ENCODE measurements at regions not wholly inside any gene's neighbourhood (a gene's known extent, or its start where the extent isn't known, plus 50 kb on each side); places are given as distances from the start of the nearest gene placed in this dataset.

DNA sequence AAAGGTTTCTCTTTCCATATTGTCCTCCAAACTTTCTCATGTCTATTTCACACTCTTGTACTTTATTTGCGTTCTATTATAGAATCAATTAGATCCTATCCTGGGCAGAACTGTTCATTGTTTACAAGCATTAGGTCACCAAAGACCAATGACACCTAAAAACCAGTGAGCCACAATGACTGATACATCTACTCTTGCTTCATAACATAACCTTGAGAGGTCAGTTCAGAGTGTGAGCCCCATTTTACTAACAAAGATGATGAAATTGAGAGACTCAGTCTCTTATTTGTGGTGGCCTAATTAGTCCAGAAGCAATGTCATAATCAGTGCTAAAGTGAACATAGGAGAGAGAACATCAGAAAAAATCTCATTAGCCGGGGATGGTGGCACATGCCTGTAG, 248.9 kb upstream of the RBBP8 start:
- H3K27me3 Mint-ChIP-seq (ENCODE audit: insufficient read depth): peaks cover 2% of the 10 kb centered on the region
- no peaks in the 10 kb centered on the region for H3K36me3 Mint-ChIP-seq (ENCODE audit: low read depth)
- H3K27ac Mint-ChIP-seq: no peak overlapping the region
- intact Hi-C loops (cut with micrococcal nuclease): no loop called here
- no peak overlapping the region for H3K4me3 Mint-ChIP-seq
- no peaks in the 10 kb centered on the region for H3K9me3 Mint-ChIP-seq
- no peaks in the 10 kb centered on the region for H3K4me1 Mint-ChIP-seq (ENCODE audit: low read depth)
- no peak for DNase-seq (ENCODE audit: low spot score)

DNA sequence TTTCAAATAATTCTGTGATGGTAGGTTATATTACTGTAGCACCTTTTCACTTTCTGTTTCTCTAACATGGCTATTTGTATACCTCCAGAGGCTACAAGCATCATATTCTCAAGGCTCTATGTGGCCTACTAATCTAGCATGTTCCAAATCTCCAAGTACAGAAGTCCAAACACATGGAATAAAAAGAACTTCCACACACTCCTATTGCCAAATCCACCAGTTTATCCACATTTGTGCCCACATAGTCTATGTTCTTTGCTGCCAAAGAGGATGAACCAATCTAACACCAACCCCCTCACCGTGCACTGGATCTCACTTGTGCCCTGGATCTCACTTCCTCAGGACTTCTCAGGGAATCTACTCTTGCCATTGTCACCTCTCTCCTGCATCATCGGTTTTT, 247.3 kb upstream of the RBBP8 start:
- no peak overlapping the region for H3K4me3 Mint-ChIP-seq
- H3K27me3 Mint-ChIP-seq (ENCODE audit: insufficient read depth): peaks cover 2% of the 10 kb centered on the region
- H3K36me3 Mint-ChIP-seq (ENCODE audit: low read depth): no peaks in the 10 kb centered on the region
- intact Hi-C loops (cut with micrococcal nuclease): no loop called here
- H3K4me1 Mint-ChIP-seq (ENCODE audit: low read depth): no peaks in the 10 kb centered on the region
- H3K9me3 Mint-ChIP-seq: no peaks in the 10 kb centered on the region
- DNase-seq (ENCODE audit: low spot score): no peak
- H3K27ac Mint-ChIP-seq: no peak overlapping the region

DNA sequence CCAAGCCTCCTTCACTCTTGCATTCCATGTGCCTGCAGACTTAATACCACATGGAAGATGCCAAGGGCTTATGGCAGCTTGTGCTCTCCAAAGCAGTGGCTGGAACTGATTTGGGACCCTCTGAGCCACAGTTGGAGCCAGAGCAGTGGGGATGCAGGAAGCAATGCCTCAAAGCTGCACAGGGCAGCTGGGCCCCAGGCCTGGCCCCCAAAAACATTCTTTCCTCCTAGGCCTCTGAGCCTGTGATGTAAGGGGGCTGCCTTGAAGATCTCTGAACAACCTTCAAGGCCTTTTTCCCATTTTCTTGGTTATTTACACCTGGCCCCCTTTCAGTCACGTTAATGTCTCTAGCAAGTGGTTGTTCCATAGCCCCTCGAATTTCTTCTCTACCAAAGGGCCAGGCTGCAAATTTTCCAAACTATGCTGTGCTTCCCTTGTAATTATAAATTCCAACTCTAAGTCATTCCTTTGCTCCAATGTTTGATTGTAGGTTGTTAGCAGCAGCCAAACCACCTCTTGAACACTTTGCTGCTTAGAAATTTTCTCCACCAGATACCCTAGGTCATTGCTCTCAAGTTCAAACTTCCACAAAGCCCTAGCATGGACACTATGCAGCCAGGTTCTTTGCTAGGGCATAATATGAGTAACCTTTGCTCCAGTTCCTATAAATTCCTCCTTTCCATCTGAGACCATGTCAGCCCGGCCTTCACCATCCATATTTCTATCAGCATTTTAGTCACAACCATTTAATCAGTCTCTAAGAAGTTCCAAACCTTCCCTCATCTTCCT, 245.0 kb upstream of the RBBP8 start:
- DNase-seq (ENCODE audit: low spot score): no peak
- intact Hi-C loops (cut with micrococcal nuclease): no loop called here
- Mint-ChIP-seq H3K4me3 (no peak overlapping the region), H3K27ac (no peak overlapping the region), H3K36me3 (ENCODE audit: low read depth) (no peaks in the 10 kb centered on the region), H3K27me3 (ENCODE audit: insufficient read depth) (no peaks in the 10 kb centered on the region), H3K9me3 (no peaks in the 10 kb centered on the region), H3K4me1 (ENCODE audit: low read depth) (no peaks in the 10 kb centered on the region)

DNA sequence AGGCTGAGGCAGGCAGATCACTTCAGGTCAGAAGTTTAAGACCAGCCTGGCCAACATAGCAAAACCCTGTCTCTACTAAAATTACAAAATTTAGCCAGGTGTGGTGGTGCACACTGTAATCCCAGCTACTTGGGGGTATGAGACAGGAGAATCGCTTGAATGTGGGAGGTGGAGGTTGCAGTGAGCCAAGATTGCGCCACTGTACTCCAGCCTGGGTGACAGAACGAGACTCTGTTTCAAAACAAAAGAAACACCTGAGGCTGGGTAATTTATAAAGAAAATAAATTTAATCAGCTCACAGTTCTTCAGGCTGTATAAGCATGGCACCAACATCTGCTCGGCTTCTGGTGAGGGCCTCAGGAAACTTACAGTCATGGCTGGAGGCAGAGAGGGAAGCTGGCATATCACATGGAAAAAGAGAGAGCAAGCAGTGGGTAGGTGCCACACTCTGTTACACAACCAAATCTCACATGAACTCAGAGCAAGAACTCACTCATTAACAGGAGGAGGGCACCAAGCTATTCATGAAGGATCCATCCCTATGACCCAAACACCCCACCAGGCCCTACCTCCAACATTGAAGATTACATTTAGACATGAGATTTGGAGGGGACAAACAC, 244.1 kb upstream of the RBBP8 start:
- intact Hi-C loops (cut with micrococcal nuclease): no loop called here
- H3K4me1 Mint-ChIP-seq (ENCODE audit: low read depth): no peaks in the 10 kb centered on the region
- H3K36me3 Mint-ChIP-seq (ENCODE audit: low read depth): no peaks in the 10 kb centered on the region
- no peaks in the 10 kb centered on the region for H3K27me3 Mint-ChIP-seq (ENCODE audit: insufficient read depth)
- DNase-seq (ENCODE audit: low spot score): no peak
- H3K4me3 Mint-ChIP-seq: no peak overlapping the region
- no peaks in the 10 kb centered on the region for H3K9me3 Mint-ChIP-seq
- H3K27ac Mint-ChIP-seq: no peak overlapping the region

DNA sequence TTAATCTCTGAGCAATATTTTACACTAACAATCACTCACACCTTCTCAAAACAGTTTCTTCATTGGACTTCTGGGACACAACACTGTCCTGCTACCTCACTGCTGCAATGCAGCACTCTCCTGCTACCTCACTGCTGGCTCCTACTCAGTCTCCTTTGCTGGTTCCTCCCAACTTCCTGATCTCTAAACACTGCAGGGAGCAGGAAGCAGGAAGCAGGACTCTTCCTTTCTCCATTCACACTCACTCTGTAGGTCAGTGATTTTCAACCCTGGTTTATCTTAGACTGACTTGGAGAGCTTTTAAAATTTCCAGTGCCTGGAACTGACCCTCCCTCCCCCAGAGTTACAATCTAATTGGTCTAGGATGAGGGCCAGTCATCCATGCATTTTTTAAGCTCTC, 243.4 kb upstream of the RBBP8 start:
- H3K36me3 Mint-ChIP-seq (ENCODE audit: low read depth): no peaks in the 10 kb centered on the region
- H3K27ac Mint-ChIP-seq: no peak overlapping the region
- H3K27me3 Mint-ChIP-seq (ENCODE audit: insufficient read depth): peaks cover 2% of the 10 kb centered on the region
- H3K4me3 Mint-ChIP-seq: no peak overlapping the region
- no peak for DNase-seq (ENCODE audit: low spot score)
- H3K4me1 Mint-ChIP-seq (ENCODE audit: low read depth): no peaks in the 10 kb centered on the region
- intact Hi-C loops (cut with micrococcal nuclease): no loop called here
- H3K9me3 Mint-ChIP-seq: no peaks in the 10 kb centered on the region

DNA sequence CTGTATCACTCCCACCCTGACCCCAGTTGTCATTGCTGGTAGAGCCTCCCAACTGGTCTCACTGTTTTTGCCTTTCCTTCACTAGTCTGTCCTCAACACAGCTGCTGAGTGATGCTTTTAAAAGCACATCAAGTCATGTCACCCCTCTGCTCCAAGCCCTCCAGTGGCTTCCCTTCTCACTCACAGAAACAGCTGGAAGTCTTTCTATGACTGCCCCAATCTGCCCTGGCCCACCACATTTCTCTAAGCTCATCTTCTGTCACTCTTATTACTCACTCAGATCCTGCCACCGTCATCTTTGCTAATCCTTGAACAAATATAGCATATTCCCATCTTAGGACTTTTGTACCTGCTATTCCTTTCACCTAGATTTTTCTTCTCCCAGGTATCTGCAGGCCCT, 242.6 kb upstream of the RBBP8 start:
- no peak for DNase-seq (ENCODE audit: low spot score)
- no peak overlapping the region for H3K27ac Mint-ChIP-seq
- H3K9me3 Mint-ChIP-seq: no peaks in the 10 kb centered on the region
- peaks cover 2% of the 10 kb centered on the region for H3K27me3 Mint-ChIP-seq (ENCODE audit: insufficient read depth)
- H3K4me3 Mint-ChIP-seq: no peak overlapping the region
- no peaks in the 10 kb centered on the region for H3K4me1 Mint-ChIP-seq (ENCODE audit: low read depth)
- intact Hi-C loops (cut with micrococcal nuclease): no loop called here
- H3K36me3 Mint-ChIP-seq (ENCODE audit: low read depth): no peaks in the 10 kb centered on the region

DNA sequence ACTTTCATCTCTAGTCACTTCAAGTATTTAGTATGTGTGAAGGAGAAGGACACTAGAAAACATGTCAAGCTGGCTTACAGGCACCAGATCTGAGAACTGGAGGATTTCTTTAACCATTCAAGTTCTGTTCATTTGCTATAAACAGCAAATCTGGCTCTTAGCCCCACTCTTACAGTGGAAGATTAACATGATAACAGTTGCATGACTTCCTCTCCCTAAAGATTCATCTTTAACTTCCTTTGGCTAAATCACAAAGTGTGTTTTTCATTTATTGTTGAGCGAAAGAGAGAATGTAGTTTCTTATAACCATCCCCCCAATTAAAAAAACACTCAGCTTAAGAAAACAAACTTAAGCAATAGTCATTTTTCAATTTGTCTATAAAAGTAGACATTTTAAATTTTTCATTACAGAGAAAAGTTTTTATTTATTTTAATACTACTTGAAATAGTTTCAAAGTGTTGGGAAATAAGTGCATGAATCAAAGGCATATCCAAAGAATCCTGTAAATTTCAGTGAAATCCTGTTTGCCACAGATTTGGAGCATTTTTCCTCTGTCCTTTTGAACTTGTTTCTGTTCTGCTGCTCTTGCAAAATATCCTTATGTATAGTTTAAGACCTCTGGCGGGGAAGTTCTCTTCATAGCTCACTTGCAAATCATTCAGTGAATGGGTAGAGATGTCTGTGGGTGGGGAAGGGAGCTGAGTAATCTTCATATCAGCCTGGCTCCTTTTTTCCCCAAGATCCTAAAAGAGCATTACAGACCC, 241.0 kb upstream of the RBBP8 start:
- intact Hi-C loops (cut with micrococcal nuclease): no loop called here
- H3K9me3 Mint-ChIP-seq: no peaks in the 10 kb centered on the region
- H3K4me1 Mint-ChIP-seq (ENCODE audit: low read depth): no peaks in the 10 kb centered on the region
- no peaks in the 10 kb centered on the region for H3K36me3 Mint-ChIP-seq (ENCODE audit: low read depth)
- H3K27me3 Mint-ChIP-seq (ENCODE audit: insufficient read depth): peaks cover 2% of the 10 kb centered on the region
- no peak overlapping the region for H3K4me3 Mint-ChIP-seq
- DNase-seq (ENCODE audit: low spot score): no peak
- no peak overlapping the region for H3K27ac Mint-ChIP-seq

DNA sequence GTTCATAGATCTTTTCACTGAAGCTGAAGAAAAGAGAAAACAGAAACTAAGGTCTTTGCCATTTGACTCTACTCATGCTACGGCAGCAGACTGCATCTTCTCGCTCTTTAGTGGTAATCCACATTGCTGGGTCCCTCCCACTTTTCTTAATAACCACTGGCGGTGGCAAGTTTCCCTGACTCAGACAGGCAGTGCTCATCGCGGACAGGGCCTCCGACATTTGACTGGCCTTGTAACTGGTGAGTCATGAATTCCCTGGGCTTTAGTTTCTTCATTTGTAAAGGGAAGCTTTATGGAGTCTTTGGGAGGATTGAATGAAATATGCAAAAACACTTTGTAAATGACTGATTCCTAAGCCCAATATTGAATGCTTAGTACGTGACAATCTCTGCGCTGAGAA, 238.2 kb upstream of the RBBP8 start:
- peaks cover 2% of the 10 kb centered on the region for H3K27me3 Mint-ChIP-seq (ENCODE audit: insufficient read depth)
- H3K27ac Mint-ChIP-seq: no peak overlapping the region
- no peaks in the 10 kb centered on the region for H3K4me1 Mint-ChIP-seq (ENCODE audit: low read depth)
- DNase-seq (ENCODE audit: low spot score): no peak
- no peaks in the 10 kb centered on the region for H3K36me3 Mint-ChIP-seq (ENCODE audit: low read depth)
- H3K9me3 Mint-ChIP-seq: no peaks in the 10 kb centered on the region
- intact Hi-C loops (cut with micrococcal nuclease): no loop called here
- no peak overlapping the region for H3K4me3 Mint-ChIP-seq

DNA sequence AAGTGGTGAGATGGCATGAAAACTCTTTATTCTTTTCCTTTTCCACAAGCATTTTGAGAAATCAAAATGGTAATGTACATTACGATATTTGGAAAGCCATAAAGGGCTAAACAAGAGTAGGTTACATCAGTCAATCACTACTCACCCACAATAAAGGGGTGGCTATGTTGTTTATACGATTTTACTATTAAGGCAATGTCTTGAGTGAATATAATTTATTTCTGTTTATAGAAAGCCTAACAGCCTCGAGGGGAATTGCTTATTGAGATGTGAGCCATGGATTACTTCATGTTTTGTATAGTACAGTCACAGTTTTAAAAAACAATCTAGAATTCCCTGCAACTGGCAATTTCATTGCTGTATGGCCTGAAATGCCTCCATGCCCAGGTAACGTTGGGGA, 237.5 kb upstream of the RBBP8 start:
- no peaks in the 10 kb centered on the region for H3K4me1 Mint-ChIP-seq (ENCODE audit: low read depth)
- H3K27me3 Mint-ChIP-seq (ENCODE audit: insufficient read depth): peaks cover 2% of the 10 kb centered on the region
- no peak overlapping the region for H3K27ac Mint-ChIP-seq
- H3K36me3 Mint-ChIP-seq (ENCODE audit: low read depth): no peaks in the 10 kb centered on the region
- no peaks in the 10 kb centered on the region for H3K9me3 Mint-ChIP-seq
- no peak for DNase-seq (ENCODE audit: low spot score)
- intact Hi-C loops (cut with micrococcal nuclease): no loop called here
- no peak overlapping the region for H3K4me3 Mint-ChIP-seq

DNA sequence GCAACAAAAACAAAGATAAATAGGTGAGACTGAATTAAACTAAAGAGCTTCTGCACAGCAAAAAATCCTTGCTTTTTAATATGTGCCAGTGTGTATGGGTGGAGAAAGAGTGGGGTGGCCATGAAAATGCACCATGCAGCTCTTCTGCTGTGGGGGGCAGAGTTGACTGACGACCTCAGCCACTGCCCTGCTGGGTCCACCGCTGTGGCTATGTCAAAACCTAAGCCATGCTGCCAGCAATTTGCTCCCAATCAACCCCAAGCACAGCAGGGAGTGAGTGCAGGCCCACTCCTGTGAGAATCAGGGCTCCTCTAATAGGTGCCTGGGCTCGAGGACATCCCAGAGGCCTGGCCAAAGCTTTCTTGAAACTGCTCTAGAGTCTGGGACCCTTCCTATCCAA, 235.6 kb upstream of the RBBP8 start:
- H3K27me3 Mint-ChIP-seq (ENCODE audit: insufficient read depth): peaks cover 2% of the 10 kb centered on the region
- no peaks in the 10 kb centered on the region for H3K9me3 Mint-ChIP-seq
- no peak overlapping the region for H3K27ac Mint-ChIP-seq
- H3K4me1 Mint-ChIP-seq (ENCODE audit: low read depth): no peaks in the 10 kb centered on the region
- DNase-seq (ENCODE audit: low spot score): no peak
- H3K36me3 Mint-ChIP-seq (ENCODE audit: low read depth): no peaks in the 10 kb centered on the region
- intact Hi-C loops (cut with micrococcal nuclease): no loop called here
- H3K4me3 Mint-ChIP-seq: no peak overlapping the region

DNA sequence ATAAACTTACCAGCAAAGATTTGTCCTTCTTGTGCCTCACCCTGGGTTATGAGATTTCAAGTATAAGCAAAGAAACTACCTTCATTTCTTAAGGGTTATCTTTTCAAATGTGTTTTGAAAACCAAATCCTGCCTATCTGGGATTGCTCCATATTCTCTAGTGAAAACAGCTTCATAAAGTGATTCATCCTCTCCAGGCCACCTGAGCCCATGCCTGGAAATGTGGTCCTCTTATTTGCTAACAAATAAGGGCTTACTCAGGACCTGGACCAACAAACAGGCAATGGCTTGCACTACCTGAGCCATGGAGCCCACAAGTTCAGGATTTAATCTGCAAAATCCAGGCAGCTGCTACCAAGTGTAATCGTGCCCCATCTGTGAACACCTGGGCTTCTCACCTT, 234.4 kb upstream of the RBBP8 start:
- H3K4me1 Mint-ChIP-seq (ENCODE audit: low read depth): no peaks in the 10 kb centered on the region
- no peaks in the 10 kb centered on the region for H3K36me3 Mint-ChIP-seq (ENCODE audit: low read depth)
- H3K4me3 Mint-ChIP-seq: no peak overlapping the region
- H3K27ac Mint-ChIP-seq: no peak overlapping the region
- no peak for DNase-seq (ENCODE audit: low spot score)
- intact Hi-C loops (cut with micrococcal nuclease): no loop called here
- H3K9me3 Mint-ChIP-seq: no peaks in the 10 kb centered on the region
- peaks cover 2% of the 10 kb centered on the region for H3K27me3 Mint-ChIP-seq (ENCODE audit: insufficient read depth)

DNA sequence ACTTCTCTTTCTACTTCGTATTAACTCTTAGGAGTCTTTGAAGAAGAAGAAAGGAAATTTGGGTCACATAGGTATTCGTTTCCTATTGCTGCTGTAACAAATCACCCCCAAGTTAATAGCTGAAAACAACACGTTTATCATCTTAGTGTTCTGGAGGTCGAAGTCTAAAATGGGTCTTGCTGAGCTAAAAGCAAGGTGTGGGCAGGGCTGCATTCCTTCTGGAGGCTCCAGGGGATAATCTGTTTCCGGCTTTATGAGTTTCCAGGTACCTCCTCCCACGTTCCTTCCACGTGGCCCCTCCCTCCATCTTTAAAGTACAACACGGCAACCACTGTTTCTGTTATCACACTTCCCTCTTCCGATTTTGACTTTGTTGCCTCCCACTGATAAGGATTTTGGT, 233.5 kb upstream of the RBBP8 start:
- no peaks in the 10 kb centered on the region for H3K27me3 Mint-ChIP-seq (ENCODE audit: insufficient read depth)
- H3K4me3 Mint-ChIP-seq: no peak overlapping the region
- no peak for DNase-seq (ENCODE audit: low spot score)
- H3K9me3 Mint-ChIP-seq: no peaks in the 10 kb centered on the region
- no peaks in the 10 kb centered on the region for H3K4me1 Mint-ChIP-seq (ENCODE audit: low read depth)
- intact Hi-C loops (cut with micrococcal nuclease): no loop called here
- H3K27ac Mint-ChIP-seq: no peak overlapping the region
- H3K36me3 Mint-ChIP-seq (ENCODE audit: low read depth): no peaks in the 10 kb centered on the region

DNA sequence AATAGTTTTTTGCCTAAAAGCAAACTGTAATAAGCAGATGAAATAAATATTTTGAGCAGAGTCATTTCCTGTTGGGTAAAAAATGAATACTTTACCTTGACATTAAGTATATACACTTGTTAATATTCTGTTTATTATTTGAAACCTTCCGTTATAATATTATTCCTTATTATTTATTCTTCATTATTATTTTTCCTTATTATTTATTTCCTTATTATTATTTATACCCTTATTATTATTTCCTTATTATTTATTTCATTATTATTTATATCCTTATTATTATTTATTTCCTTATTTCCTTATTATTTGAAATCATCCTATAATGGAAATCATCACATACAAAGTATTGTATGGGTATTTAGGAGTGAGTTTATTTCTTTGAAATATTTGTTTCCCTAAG, 232.2 kb upstream of the RBBP8 start:
- no peaks in the 10 kb centered on the region for H3K36me3 Mint-ChIP-seq (ENCODE audit: low read depth)
- DNase-seq (ENCODE audit: low spot score): no peak

More for the DNA sequence above, 232.2 kb upstream of the RBBP8 start:
- no peak overlapping the region for H3K4me3 Mint-ChIP-seq
- H3K27ac Mint-ChIP-seq: no peak overlapping the region
- no peaks in the 10 kb centered on the region for H3K9me3 Mint-ChIP-seq
- no peaks in the 10 kb centered on the region for H3K4me1 Mint-ChIP-seq (ENCODE audit: low read depth)
- intact Hi-C loops (cut with micrococcal nuclease): no loop called here
- no peaks in the 10 kb centered on the region for H3K27me3 Mint-ChIP-seq (ENCODE audit: insufficient read depth)

Measured in activated T-helper 1 cell treated with anti-CD3 and anti-CD28 coated beads, Interleukin-12 subunit alpha, Interleukin-12 subunit beta, Interleukin-2, Interleukin-4 antibody, amounts not matched to agents 30 ng/mL and 10 ng/mL and 1 ng/mL, durations not matched to agents 14 hours and 24 hours and 36 hours (primary cell).